ENCODE measurements at regions not wholly inside any gene's neighbourhood (a gene's known extent, or its start where the extent isn't known, plus 50 kb on each side); places are given as distances from the start of the nearest gene placed in this dataset.

GRCh38 chr2:103164748-103165147, 402.9 kb downstream of the TMEM182 start:
- no peak overlapping the region for H3K9ac ChIP-seq (ENCODE audit: control insufficient read depth, extremely low read depth, insufficient read depth, low read length)
- FAIRE-seq = no peak
- TF ChIP-seq CTCF (optimal IDR thresholded peaks at IDR 0.05 in 1 of 3, IDR thresholded peaks at IDR 0.05 in 1 of 3, conservative IDR thresholded peaks at IDR 0.05 in 1 of 3; ENCODE audit: extremely low read depth in 1 of 3, insufficient read depth in 2 of 3, low read length in 3 of 3) (no peak), EZH2 (IDR thresholded peaks at IDR 0.05; ENCODE audit: low read length) (no peak)

GRCh38 chr2:103165836-103166235, 404.0 kb downstream of the TMEM182 start:
- Histone ChIP-seq H3K36me3 (ENCODE audit: control insufficient read depth in 2 of 2, extremely low read depth in 1 of 2, insufficient read depth in 2 of 2, low read length in 2 of 2) (no peaks in the 10 kb centered on the region), H3K4me1 (ENCODE audit: control insufficient read depth, extremely low read depth, insufficient read depth, low read length) (no peaks in the 10 kb centered on the region), H3K9me3 (ENCODE audit: control insufficient read depth, low read depth, low read length) (no peaks in the 10 kb centered on the region), H3K27ac (ENCODE audit: control insufficient read depth, insufficient read depth, low read length) (no peak overlapping the region), H2AFZ (ENCODE audit: control insufficient read depth, low read length) (no peak overlapping the region), H3K79me2 (ENCODE audit: control insufficient read depth, insufficient read depth, low read length) (no peaks in the 10 kb centered on the region), H3K9me1 (ENCODE audit: control insufficient read depth, extremely low read depth, insufficient read depth, low read length) (no peaks in the 10 kb centered on the region), H3K27me3 (ENCODE audit: control insufficient read depth, extremely low read depth, insufficient read depth, low read length) (no peaks in the 10 kb centered on the region), H3K9ac (ENCODE audit: control insufficient read depth, extremely low read depth, insufficient read depth, low read length) (no peak overlapping the region), H3K4me3 (ENCODE audit: control insufficient read depth in 2 of 3, extremely low read depth in 1 of 3, insufficient read depth in 2 of 3, low read depth in 1 of 3, low read length in 3 of 3) (no peak overlapping the region), H4K20me1 (ENCODE audit: control insufficient read depth, extremely low read depth, insufficient read depth, low read length) (no peaks in the 10 kb centered on the region), H3K4me2 (ENCODE audit: control insufficient read depth, extremely low read depth, insufficient read depth, low read depth, low read length) (no peak overlapping the region)
- TF ChIP-seq CTCF (optimal IDR thresholded peaks at IDR 0.05 in 1 of 3, IDR thresholded peaks at IDR 0.05 in 1 of 3, conservative IDR thresholded peaks at IDR 0.05 in 1 of 3; ENCODE audit: extremely low read depth in 1 of 3, insufficient read depth in 2 of 3, low read length in 3 of 3) = no peak
- TF ChIP-seq EZH2 (IDR thresholded peaks at IDR 0.05; ENCODE audit: low read length) = no peak
- dilution Hi-C loops (cut with MboI; ENCODE audit: extremely low pct_ligation_motif_present, low sequenced_read_pairs) = no loop called here
- DNase-seq (ENCODE audit: low read depth, low spot score) (no peak), FAIRE-seq (no peak)

More at GRCh38 chr2:103164748-103165147, 402.9 kb downstream of the TMEM182 start:
- H3K27me3 ChIP-seq (ENCODE audit: control insufficient read depth, extremely low read depth, insufficient read depth, low read length) = no peaks in the 10 kb centered on the region
- H3K27ac ChIP-seq (ENCODE audit: control insufficient read depth, insufficient read depth, low read length) = no peak overlapping the region
- no peaks in the 10 kb centered on the region for H4K20me1 ChIP-seq (ENCODE audit: control insufficient read depth, extremely low read depth, insufficient read depth, low read length)
- no peak overlapping the region for H2AFZ ChIP-seq (ENCODE audit: control insufficient read depth, low read length)
- dilution Hi-C loops (cut with MboI; ENCODE audit: extremely low pct_ligation_motif_present, low sequenced_read_pairs) = no loop called here
- H3K9me1 ChIP-seq (ENCODE audit: control insufficient read depth, extremely low read depth, insufficient read depth, low read length) = no peaks in the 10 kb centered on the region
- H3K9me3 ChIP-seq (ENCODE audit: control insufficient read depth, low read depth, low read length) = no peaks in the 10 kb centered on the region
- no peak overlapping the region for H3K4me2 ChIP-seq (ENCODE audit: control insufficient read depth, extremely low read depth, insufficient read depth, low read depth, low read length)
- H3K4me3 ChIP-seq (ENCODE audit: control insufficient read depth in 2 of 3, extremely low read depth in 1 of 3, insufficient read depth in 2 of 3, low read depth in 1 of 3, low read length in 3 of 3) = no peak overlapping the region
- H3K36me3 ChIP-seq (ENCODE audit: control insufficient read depth in 2 of 2, extremely low read depth in 1 of 2, insufficient read depth in 2 of 2, low read length in 2 of 2) = no peaks in the 10 kb centered on the region
- H3K79me2 ChIP-seq (ENCODE audit: control insufficient read depth, insufficient read depth, low read length) = no peaks in the 10 kb centered on the region
- H3K4me1 ChIP-seq (ENCODE audit: control insufficient read depth, extremely low read depth, insufficient read depth, low read length) = no peaks in the 10 kb centered on the region
- DNase-seq (ENCODE audit: low read depth, low spot score) = no peak
